ENCODE measurements at regions not wholly inside any gene's neighbourhood (a gene's known extent, or its start where the extent isn't known, plus 50 kb on each side); places are given as distances from the start of the nearest gene placed in this dataset.

DNA sequence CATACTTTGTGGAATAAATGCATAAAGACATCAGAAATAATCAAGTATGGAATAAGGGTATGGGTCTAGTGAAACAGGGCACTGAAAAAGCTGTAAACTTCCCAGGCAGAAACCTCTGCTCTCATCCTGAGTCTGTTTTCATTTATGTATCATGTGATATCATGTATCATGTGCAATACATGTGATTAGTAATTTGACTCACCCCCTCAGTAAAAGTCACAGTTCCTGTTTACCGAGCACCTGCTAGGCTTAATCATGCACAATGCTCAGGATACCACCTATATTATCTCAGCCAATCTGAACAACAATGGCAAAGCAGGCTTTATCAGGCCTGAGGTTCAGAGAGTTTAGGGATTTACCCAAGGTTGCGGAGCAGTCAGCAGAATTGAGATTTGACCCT is 250.6 kb upstream of the TENM4 start:
- FAIRE-seq: no peak
- Histone ChIP-seq H3K9me3 (ENCODE audit: control insufficient read depth in 2 of 2, insufficient read depth in 1 of 2, low read depth in 1 of 2, low read length in 1 of 2) (no peaks in the 10 kb centered on the region), H3K36me3 (ENCODE audit: control insufficient read depth in 3 of 3, insufficient read depth in 2 of 3, low read depth in 1 of 3, low read length in 3 of 3) (no peaks in the 10 kb centered on the region), H3K4me1 (ENCODE audit: control insufficient read depth in 3 of 3, insufficient read depth in 2 of 3, low read depth in 1 of 3, low read length in 2 of 3) (no peaks in the 10 kb centered on the region), H3K4me3 (ENCODE audit: low read depth in 1 of 3, low read length in 3 of 3) (no peak overlapping the region), H3K27me3 (ENCODE audit: control insufficient read depth in 3 of 3, insufficient read depth in 3 of 3, low read length in 3 of 3) (no peaks in the 10 kb centered on the region), H3K27ac (ENCODE audit: low read depth in 1 of 3, low read length in 2 of 3) (no peak overlapping the region)
- WGBS, 3 donors: 67 to 84% (median 72%) methylated on average over 2 of the region's 2 CpGs
- DNase-seq: no peak

DNA sequence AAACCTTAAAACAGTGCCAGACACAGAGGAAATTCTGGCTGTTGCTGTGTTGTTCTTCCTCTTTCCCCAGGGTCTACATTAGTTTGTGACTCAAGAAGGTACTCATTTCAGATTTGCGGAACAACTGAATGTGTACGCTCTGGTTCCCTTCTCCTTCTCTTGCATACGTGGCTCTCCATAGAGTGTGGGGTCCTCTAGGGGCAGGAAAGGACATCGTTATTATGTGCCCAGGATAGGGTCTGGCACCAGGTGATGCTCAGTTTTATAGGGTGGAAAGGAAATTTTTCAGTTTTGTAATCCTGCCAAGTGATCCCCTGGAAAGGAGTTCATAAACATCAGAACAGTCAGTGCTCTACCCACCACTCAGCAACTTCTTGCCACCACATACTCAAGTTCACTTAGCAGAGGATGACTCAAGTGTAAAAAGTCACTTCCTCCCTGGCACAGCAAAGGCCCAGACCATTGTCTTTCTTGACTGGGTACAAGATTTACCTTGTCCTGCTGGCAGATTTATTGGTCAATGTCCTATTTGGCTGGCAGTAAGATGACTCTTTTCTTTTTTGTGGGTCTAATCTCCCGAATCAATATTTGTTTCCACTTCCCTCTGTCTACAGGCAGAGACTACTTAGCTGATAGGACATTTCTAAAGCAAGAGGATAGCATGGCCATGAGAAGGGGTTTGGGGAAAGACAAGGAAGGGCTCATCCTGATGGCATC is 246.0 kb upstream of the TENM4 start:
- DNase-seq (no peak), FAIRE-seq (no peak)
- Histone ChIP-seq H3K4me1 (ENCODE audit: control insufficient read depth in 3 of 3, insufficient read depth in 2 of 3, low read depth in 1 of 3, low read length in 2 of 3) (peaks cover 0 to 3% (median 0%) of the 10 kb centered on the region in 3 donors), H3K4me3 (ENCODE audit: low read depth in 1 of 3, low read length in 3 of 3) (no peak overlapping the region), H3K27ac (ENCODE audit: low read depth in 1 of 3, low read length in 2 of 3) (no peak overlapping the region), H3K27me3 (ENCODE audit: control insufficient read depth in 3 of 3, insufficient read depth in 3 of 3, low read length in 3 of 3) (no peaks in the 10 kb centered on the region), H3K36me3 (ENCODE audit: control insufficient read depth in 3 of 3, insufficient read depth in 2 of 3, low read depth in 1 of 3, low read length in 3 of 3) (no peaks in the 10 kb centered on the region), H3K9me3 (ENCODE audit: control insufficient read depth in 2 of 2, insufficient read depth in 1 of 2, low read depth in 1 of 2, low read length in 1 of 2) (no peaks in the 10 kb centered on the region)
- WGBS, 3 donors: 76 to 81% (median 78%) methylated on average over 5 of the region's 5 CpGs

- FAIRE-seq: no peak
- H3K4me1 ChIP-seq (ENCODE audit: control insufficient read depth in 3 of 3, insufficient read depth in 2 of 3, low read depth in 1 of 3, low read length in 2 of 3): peaks cover 0 to 3% (median 0%) of the 10 kb centered on the region in 3 donors
- H3K27ac ChIP-seq (ENCODE audit: low read depth in 1 of 3, low read length in 2 of 3): no peak overlapping the region
- WGBS, 3 donors: 33 to 58% (median 38%) methylated on average over 1 of the region's 1 CpG
- DNase-seq: no peak
- H3K4me3 ChIP-seq (ENCODE audit: low read depth in 1 of 3, low read length in 3 of 3): no peak overlapping the region
- H3K27me3 ChIP-seq (ENCODE audit: control insufficient read depth in 3 of 3, insufficient read depth in 3 of 3, low read length in 3 of 3): no peaks in the 10 kb centered on the region
- no peaks in the 10 kb centered on the region for H3K36me3 ChIP-seq (ENCODE audit: control insufficient read depth in 3 of 3, insufficient read depth in 2 of 3, low read depth in 1 of 3, low read length in 3 of 3)
- H3K9me3 ChIP-seq (ENCODE audit: control insufficient read depth in 2 of 2, insufficient read depth in 1 of 2, low read depth in 1 of 2, low read length in 1 of 2): no peaks in the 10 kb centered on the region
Measured at GRCh38 chr11:79683930-79684329, 243.1 kb upstream of the TENM4 start.

DNA sequence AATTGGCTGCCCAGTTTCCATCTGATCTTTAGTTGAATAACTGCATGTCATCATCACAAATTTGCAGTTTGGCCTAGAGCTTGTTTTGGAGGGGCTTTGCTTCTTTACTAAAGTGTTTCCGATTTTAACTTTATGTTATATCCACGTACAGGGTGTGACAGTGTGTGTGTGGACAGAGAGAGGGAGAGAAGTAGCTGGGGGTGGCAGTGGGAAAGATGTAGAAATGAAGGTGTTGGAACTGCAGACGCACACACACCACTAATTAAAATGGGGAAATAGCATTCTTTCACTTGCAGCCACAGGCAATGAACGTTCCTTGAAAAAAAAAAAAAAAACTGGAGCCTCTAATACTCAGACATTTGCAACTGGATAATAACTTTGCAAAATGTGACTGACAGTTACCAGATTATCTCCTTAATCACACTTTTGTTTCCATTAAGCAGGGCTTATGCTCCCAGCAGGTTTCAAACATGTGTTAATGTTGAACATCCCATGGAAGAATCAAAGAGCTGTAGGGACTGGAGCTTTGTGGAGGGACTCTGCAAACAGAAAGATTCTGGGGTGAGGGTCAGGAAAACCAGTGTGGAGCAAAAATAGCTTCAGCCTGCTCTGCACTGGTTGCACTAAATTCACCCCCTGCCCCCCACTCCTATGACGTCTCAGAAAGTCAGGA is 238.1 kb upstream of the TENM4 start:
- FAIRE-seq (no peak), DNase-seq (no peak)
- H3K27ac ChIP-seq (ENCODE audit: low read depth in 1 of 3, low read length in 2 of 3): no peak overlapping the region
- no peak overlapping the region for H3K4me3 ChIP-seq (ENCODE audit: low read depth in 1 of 3, low read length in 3 of 3)
- H3K4me1 ChIP-seq (ENCODE audit: control insufficient read depth in 3 of 3, insufficient read depth in 2 of 3, low read depth in 1 of 3, low read length in 2 of 3): no peaks in the 10 kb centered on the region
- H3K27me3 ChIP-seq (ENCODE audit: control insufficient read depth in 3 of 3, insufficient read depth in 3 of 3, low read length in 3 of 3): no peaks in the 10 kb centered on the region
- no peaks in the 10 kb centered on the region for H3K36me3 ChIP-seq (ENCODE audit: control insufficient read depth in 3 of 3, insufficient read depth in 2 of 3, low read depth in 1 of 3, low read length in 3 of 3)
- WGBS, 3 donors: 48 to 53% (median 48%) methylated on average over 5 of the region's 5 CpGs
- H3K9me3 ChIP-seq (ENCODE audit: control insufficient read depth in 2 of 2, insufficient read depth in 1 of 2, low read depth in 1 of 2, low read length in 1 of 2): no peaks in the 10 kb centered on the region

- H3K36me3 ChIP-seq (ENCODE audit: control insufficient read depth in 3 of 3, insufficient read depth in 2 of 3, low read depth in 1 of 3, low read length in 3 of 3): no peaks in the 10 kb centered on the region
- no peaks in the 10 kb centered on the region for H3K4me1 ChIP-seq (ENCODE audit: control insufficient read depth in 3 of 3, insufficient read depth in 2 of 3, low read depth in 1 of 3, low read length in 2 of 3)
- 22 to 59% (median 35%) methylated on average over 2 of the region's 2 CpGs for WGBS, 3 donors
- DNase-seq (no peak), FAIRE-seq (no peak)
- no peak overlapping the region for H3K4me3 ChIP-seq (ENCODE audit: low read depth in 1 of 3, low read length in 3 of 3)
- no peaks in the 10 kb centered on the region for H3K27me3 ChIP-seq (ENCODE audit: control insufficient read depth in 3 of 3, insufficient read depth in 3 of 3, low read length in 3 of 3)
- H3K9me3 ChIP-seq (ENCODE audit: control insufficient read depth in 2 of 2, insufficient read depth in 1 of 2, low read depth in 1 of 2, low read length in 1 of 2): no peaks in the 10 kb centered on the region
- H3K27ac ChIP-seq (ENCODE audit: low read depth in 1 of 3, low read length in 2 of 3): no peak overlapping the region
Measured at GRCh38 chr11:79676396-79676795, 235.6 kb upstream of the TENM4 start.

GRCh38 chr11:79675081-79675480 is 234.3 kb upstream of the TENM4 start:
- no peak for DNase-seq
- no peak for FAIRE-seq
- Histone ChIP-seq H3K27ac (ENCODE audit: low read depth in 1 of 3, low read length in 2 of 3) (no peak overlapping the region), H3K4me1 (ENCODE audit: control insufficient read depth in 3 of 3, insufficient read depth in 2 of 3, low read depth in 1 of 3, low read length in 2 of 3) (no peaks in the 10 kb centered on the region), H3K36me3 (ENCODE audit: control insufficient read depth in 3 of 3, insufficient read depth in 2 of 3, low read depth in 1 of 3, low read length in 3 of 3) (no peaks in the 10 kb centered on the region), H3K27me3 (ENCODE audit: control insufficient read depth in 3 of 3, insufficient read depth in 3 of 3, low read length in 3 of 3) (no peaks in the 10 kb centered on the region), H3K9me3 (ENCODE audit: control insufficient read depth in 2 of 2, insufficient read depth in 1 of 2, low read depth in 1 of 2, low read length in 1 of 2) (no peaks in the 10 kb centered on the region), H3K4me3 (ENCODE audit: low read depth in 1 of 3, low read length in 3 of 3) (no peak overlapping the region)
- 86 to 87% (median 87%) methylated on average over 2 of the region's 2 CpGs for WGBS, 3 donors

DNA sequence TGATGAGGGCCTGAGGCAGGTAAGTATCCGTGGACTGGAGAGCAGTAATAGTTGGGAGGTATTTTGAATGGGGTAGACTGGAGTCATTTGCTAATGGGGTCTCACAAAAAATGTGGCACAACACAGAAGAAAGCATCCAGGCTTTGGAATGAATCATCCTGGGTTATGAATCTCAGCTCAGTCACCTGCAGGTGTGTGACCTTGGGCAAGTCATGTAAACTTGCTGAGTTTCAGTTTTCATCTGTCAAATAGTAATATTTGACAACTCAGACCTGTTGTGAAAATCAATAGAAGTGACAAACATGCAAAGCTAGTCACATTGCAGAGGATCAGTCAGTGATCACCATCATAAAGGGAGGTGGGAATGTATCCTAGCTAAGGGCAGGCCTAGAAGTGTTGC is 232.0 kb upstream of the TENM4 start:
- DNase-seq (no peak), FAIRE-seq (no peak)
- Histone ChIP-seq H3K27ac (ENCODE audit: low read depth in 1 of 3, low read length in 2 of 3) (no peak overlapping the region), H3K36me3 (ENCODE audit: control insufficient read depth in 3 of 3, insufficient read depth in 2 of 3, low read depth in 1 of 3, low read length in 3 of 3) (no peaks in the 10 kb centered on the region), H3K4me1 (ENCODE audit: control insufficient read depth in 3 of 3, insufficient read depth in 2 of 3, low read depth in 1 of 3, low read length in 2 of 3) (peaks cover 0 to 2% (median 0%) of the 10 kb centered on the region in 3 donors), H3K9me3 (ENCODE audit: control insufficient read depth in 2 of 2, insufficient read depth in 1 of 2, low read depth in 1 of 2, low read length in 1 of 2) (no peaks in the 10 kb centered on the region), H3K4me3 (ENCODE audit: low read depth in 1 of 3, low read length in 3 of 3) (no peak overlapping the region), H3K27me3 (ENCODE audit: control insufficient read depth in 3 of 3, insufficient read depth in 3 of 3, low read length in 3 of 3) (no peaks in the 10 kb centered on the region)
- 80 to 91% (median 87%) methylated on average over 1 of the region's 1 CpG for WGBS, 3 donors

DNA sequence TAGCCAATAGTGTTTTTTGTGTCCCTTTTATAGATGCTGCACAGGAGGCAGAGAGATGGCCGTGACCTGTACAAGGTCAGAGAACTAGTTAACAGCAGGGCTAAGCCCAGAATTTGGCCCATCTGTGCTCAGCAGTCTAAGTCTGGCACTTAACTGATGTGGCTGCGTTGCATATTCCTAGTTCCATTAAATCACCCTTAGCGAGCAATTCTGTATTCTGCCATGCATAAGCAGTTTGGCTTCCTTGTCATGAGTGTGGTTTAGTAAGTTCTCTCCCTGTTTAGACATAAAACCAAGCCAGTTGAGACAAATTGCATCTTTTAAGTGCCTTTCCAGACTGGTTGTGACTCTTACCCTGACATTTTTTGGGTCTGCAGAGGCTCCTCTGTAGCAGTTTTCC is 230.6 kb upstream of the TENM4 start:
- DNase-seq (no peak), FAIRE-seq (no peak)
- Histone ChIP-seq H3K36me3 (ENCODE audit: control insufficient read depth in 3 of 3, insufficient read depth in 2 of 3, low read depth in 1 of 3, low read length in 3 of 3) (no peaks in the 10 kb centered on the region), H3K9me3 (ENCODE audit: control insufficient read depth in 2 of 2, insufficient read depth in 1 of 2, low read depth in 1 of 2, low read length in 1 of 2) (no peaks in the 10 kb centered on the region), H3K4me3 (ENCODE audit: low read depth in 1 of 3, low read length in 3 of 3) (no peak overlapping the region), H3K27ac (ENCODE audit: low read depth in 1 of 3, low read length in 2 of 3) (no peak overlapping the region), H3K27me3 (ENCODE audit: control insufficient read depth in 3 of 3, insufficient read depth in 3 of 3, low read length in 3 of 3) (no peaks in the 10 kb centered on the region), H3K4me1 (ENCODE audit: control insufficient read depth in 3 of 3, insufficient read depth in 2 of 3, low read depth in 1 of 3, low read length in 2 of 3) (peaks cover 0 to 2% (median 0%) of the 10 kb centered on the region in 3 donors)
- WGBS, 3 donors: 68 to 82% (median 79%) methylated on average over 3 of the region's 3 CpGs

All from small intestine (tissue), 7 donors.